T-cell (primary cell): ENCODE measurements at regions not wholly inside any gene's neighbourhood (a gene's known extent, or its start where the extent isn't known, plus 50 kb on each side); places are given as distances from the start of the nearest gene placed in this dataset.

Experiments used
- ATAC-seq, 4 experiments: fragments of 200-7000 bp in 3 of 4; fragments of 150-1000 bp in 1 of 4; cut with Tn5 transposase; replicated peaks in 1 of 4; 1 replicate in 3 of 4; 2 replicates in 1 of 4; pipeline ENCODE4 v1.10.0; 2021; ENCODE audit warnings: moderate library complexity in 3 of 4, mild to moderate bottlenecking in 2 of 4, moderate number of reproducible peaks in 1 of 4
- CTCF ChIA-PET, 2 donors: fragments of 300-600 bp; sonication (Branson Sonifier 250); formaldehyde crosslinking; loops; one replicate each; lab custom pipeline; 2022; ENCODE audit warnings: antibody characterized with exemption in 2 of 2; lab: Charles Lee
- POLR2A ChIA-PET, 2 donors: fragments of 300-600 bp; sonication (Branson Sonifier 250); formaldehyde crosslinking; loops; one replicate each; lab custom pipeline; 2022; ENCODE audit warnings: antibody characterized with exemption in 2 of 2; lab: Charles Lee
- DNase-seq, 35 experiments: peaks; one replicate each; pipeline versions ENCODE4 v3.0.0 to v3.0.0-alpha.2; 2013 to 2023
- H3K27ac ChIP-seq: one replicate; pipeline ENCODE4 v1.5.1; 2013; ENCODE audit warnings: low read length
- H3K27me3 ChIP-seq, 2 experiments: replicated peaks in 1 of 2; 1 replicate in 1 of 2; 2 replicates in 1 of 2; pipeline versions ENCODE4 v1.6.1 to v1.7.0; 2013; ENCODE audit warnings: low read length in 1 of 2, mixed read lengths in 1 of 2; ENCODE audit not compliant: control insufficient read depth in 2 of 2, insufficient read depth in 2 of 2; ENCODE audit errors: extremely low read depth in 1 of 2
- H3K36me3 ChIP-seq, 2 donors: 1 replicate in 1 of 2; 2 replicates in 1 of 2; pipeline versions ENCODE4 v1.6.1 to v1.7.0; 2013; ENCODE audit warnings: low read length in 1 of 2; ENCODE audit not compliant: control insufficient read depth in 2 of 2, insufficient read depth in 1 of 2; ENCODE audit errors: extremely low read depth in 1 of 2
- H3K4me1 ChIP-seq, 2 experiments: 1 replicate in 1 of 2; 2 replicates in 1 of 2; pipeline versions ENCODE4 v1.6.1 to v1.7.0; 2013; ENCODE audit warnings: low read length in 2 of 2, mixed read lengths in 1 of 2; ENCODE audit not compliant: insufficient read depth in 2 of 2, control insufficient read depth in 1 of 2; ENCODE audit errors: extremely low read depth in 1 of 2
- H3K4me3 ChIP-seq, 2 donors: 1 replicate in 1 of 2; 2 replicates in 1 of 2; pipeline versions ENCODE4 v1.5.1 to v1.7.0; 2013; ENCODE audit warnings: mild to moderate bottlenecking in 2 of 2, low read length in 1 of 2, moderate library complexity in 1 of 2; ENCODE audit not compliant: control insufficient read depth in 1 of 2; ENCODE audit errors: extremely low read depth in 1 of 2
- H3K9me3 ChIP-seq: 2 replicates; pipeline ENCODE4 v1.7.0; 2013
- H3K27ac Mint-ChIP-seq, 2 donors: one replicate each; pipeline ENCODE4 v1.8.0; 2020 to 2021; ENCODE audit warnings: mild to moderate bottlenecking in 2 of 2, mixed read lengths in 2 of 2
- H3K27me3 Mint-ChIP-seq, 2 donors: one replicate each; pipeline ENCODE4 v1.8.0; 2021 to 2022; ENCODE audit warnings: mixed read lengths in 2 of 2
- H3K36me3 Mint-ChIP-seq: one replicate; pipeline ENCODE4 v1.8.0; 2021; ENCODE audit warnings: mixed read lengths
- H3K4me1 Mint-ChIP-seq, 3 donors: one replicate each; pipeline ENCODE4 v1.8.0; 2020 to 2022; ENCODE audit warnings: mixed read lengths in 3 of 3, mild to moderate bottlenecking in 1 of 3
- H3K4me3 Mint-ChIP-seq, 3 donors: one replicate each; pipeline ENCODE4 v1.8.0; 2020 to 2022; ENCODE audit warnings: mild to moderate bottlenecking in 3 of 3, mixed read lengths in 3 of 3, moderate library complexity in 3 of 3
- H3K9me3 Mint-ChIP-seq, 3 donors: one replicate each; pipeline ENCODE4 v1.8.0; 2020 to 2022; ENCODE audit warnings: mixed read lengths in 3 of 3
- WGBS: methylation state at CpG from one replicate; pipeline ENCODE4 v1.1.5; 2013; ENCODE audit warnings: missing lambda C conversion rate; ENCODE audit not compliant: insufficient coverage; 5-methylcytosine and 5-hydroxymethylcytosine counted together

DNA sequence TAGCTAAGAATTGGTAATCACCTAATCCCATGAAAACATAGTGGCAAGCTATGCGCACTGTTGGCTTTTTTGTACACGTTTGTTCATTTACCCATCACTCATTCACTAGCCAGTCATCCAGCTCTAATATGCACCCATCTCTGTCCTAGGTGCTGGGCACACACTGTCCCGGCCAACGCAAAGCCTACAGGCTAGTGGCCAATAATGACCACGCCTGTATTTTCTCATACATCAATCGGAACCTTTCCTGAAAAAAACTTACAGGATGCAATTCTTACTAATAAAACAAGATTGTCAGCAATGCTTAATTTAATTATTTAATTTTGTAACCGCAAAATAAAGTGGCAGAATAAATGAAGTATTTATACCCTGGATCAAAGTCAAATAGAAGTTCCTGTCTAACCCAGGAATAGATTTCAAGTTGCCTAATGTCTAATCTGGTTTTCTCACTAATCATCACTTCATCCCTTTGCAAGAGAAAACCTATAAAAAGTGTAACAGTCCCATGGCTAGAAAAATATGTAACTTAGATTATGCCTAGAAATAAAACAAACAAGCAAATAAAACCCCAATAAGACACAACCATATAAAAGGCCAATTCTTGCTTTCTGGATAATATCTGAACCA lies 143.3 kb upstream of the BLID start:
- DNase-seq (no peak), ATAC-seq (no peak)
- H3K4me3 ChIP-seq, result no peak overlapping the region
- H3K9me3 ChIP-seq, result no peaks in the 10 kb centered on the region
- Mint-ChIP-seq H3K4me1 (no peaks in the 10 kb centered on the region), H3K4me3 (no peak overlapping the region), H3K27ac (no peak overlapping the region), H3K9me3 (peaks cover 0 to 3% (median 3%) of the 10 kb centered on the region in 3 donors), H3K36me3 (no peaks in the 10 kb centered on the region), H3K27me3 (peaks cover 0 to 15% of the 10 kb centered on the region in 2 donors)
- ChIA-PET CTCF (no interaction called here), POLR2A (no interaction called here)
- 69% methylated on average over 2 of the region's 7 CpGs for WGBS
- H3K36me3 ChIP-seq, result no peaks in the 10 kb centered on the region
- no peaks in the 10 kb centered on the region for H3K4me1 ChIP-seq
- H3K27ac ChIP-seq, result no peak overlapping the region
- peaks cover 0 to 2% of the 10 kb centered on the region in 2 experiments for H3K27me3 ChIP-seq

DNA sequence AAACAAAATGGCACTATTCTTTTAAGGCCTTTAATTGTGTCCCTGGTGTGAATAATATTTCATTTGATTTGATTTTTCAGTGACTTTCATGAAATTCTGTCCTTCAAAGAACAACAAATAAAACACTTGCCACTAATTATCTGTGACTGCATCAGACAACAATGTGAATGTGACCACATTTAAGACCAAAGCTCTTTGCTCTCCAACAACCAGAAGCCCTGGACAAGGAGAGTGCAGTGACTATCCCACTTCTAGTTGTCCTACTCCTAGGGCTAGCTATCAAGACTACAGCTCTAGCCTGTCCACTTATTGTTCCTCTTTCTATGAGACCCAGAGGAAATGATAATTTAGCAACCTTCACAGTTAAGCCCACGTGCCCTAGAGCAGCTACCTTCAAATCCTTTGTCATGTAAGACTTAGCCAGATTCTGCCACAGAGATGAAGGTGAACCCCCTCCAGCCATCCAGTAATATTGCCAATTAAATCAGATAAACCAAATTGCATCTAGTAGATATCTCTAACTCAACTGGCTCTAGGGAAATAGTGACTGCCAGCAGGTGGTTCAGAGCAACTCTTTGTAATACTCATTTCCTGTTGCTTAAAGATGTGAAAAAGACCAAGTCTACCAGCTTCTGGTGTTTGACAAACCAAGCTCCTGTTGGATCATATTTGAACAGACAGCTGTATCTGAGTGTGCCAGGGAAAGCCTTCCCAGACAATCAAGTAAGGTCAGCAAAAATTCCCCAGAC lies 142.6 kb upstream of the BLID start:
- Mint-ChIP-seq H3K27me3 (peaks cover 2 to 15% of the 10 kb centered on the region in 2 donors), H3K9me3 (peaks cover 0 to 3% (median 2%) of the 10 kb centered on the region in 3 donors), H3K4me3 (no peak overlapping the region), H3K36me3 (no peaks in the 10 kb centered on the region), H3K27ac (no peak overlapping the region), H3K4me1 (no peaks in the 10 kb centered on the region)
- no CpG with 5 or more reads among the region's 1 CpG for WGBS
- no peaks in the 10 kb centered on the region for H3K36me3 ChIP-seq
- DNase-seq (no peak), ATAC-seq (no peak)
- no peaks in the 10 kb centered on the region for H3K9me3 ChIP-seq
- ChIA-PET POLR2A (no interaction called here), CTCF (no interaction called here)
- no peak overlapping the region for H3K27ac ChIP-seq
- no peak overlapping the region for H3K4me3 ChIP-seq
- no peaks in the 10 kb centered on the region for H3K4me1 ChIP-seq
- H3K27me3 ChIP-seq, result no peaks in the 10 kb centered on the region

DNA sequence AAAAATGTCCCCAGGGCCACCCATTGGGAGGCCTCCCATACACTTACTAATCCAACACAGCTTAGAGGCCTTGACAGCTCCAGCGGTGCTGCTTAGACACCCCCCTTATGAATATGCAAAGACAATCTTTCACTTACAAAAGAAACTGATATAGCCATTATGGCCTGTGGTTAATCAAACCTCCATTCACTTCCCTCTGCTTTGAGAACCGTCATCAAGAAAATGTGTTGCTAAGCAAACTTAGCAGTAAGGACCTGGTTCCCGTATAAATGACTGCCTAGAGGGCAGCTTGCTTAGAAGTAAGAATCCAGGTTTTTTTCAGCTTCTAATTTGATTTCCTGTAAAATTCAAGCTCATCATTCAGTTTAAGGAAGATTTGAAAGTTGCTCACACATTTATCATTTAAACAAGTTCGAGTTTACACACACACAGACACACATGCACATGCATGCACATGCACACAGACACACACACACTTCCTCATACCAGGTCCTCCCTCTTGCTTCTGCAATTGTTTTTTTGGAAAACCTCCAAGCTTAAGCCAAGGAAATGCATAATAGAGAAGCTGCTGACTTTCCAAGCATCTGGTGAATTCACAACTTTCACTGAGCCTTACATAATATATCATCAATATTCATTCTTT lies 137.7 kb upstream of the BLID start:
- ATAC-seq, result no peak
- Mint-ChIP-seq H3K4me3 (no peak overlapping the region), H3K27ac (no peak overlapping the region), H3K36me3 (no peaks in the 10 kb centered on the region), H3K27me3 (peaks cover 2 to 7% of the 10 kb centered on the region in 2 donors), H3K4me1 (no peaks in the 10 kb centered on the region), H3K9me3 (peaks cover 0 to 3% (median 2%) of the 10 kb centered on the region in 3 donors)
- H3K36me3 ChIP-seq, result no peaks in the 10 kb centered on the region
- H3K27me3 ChIP-seq, result no peaks in the 10 kb centered on the region
- 62% methylated on average over 1 of the region's 4 CpGs for WGBS
- no peaks in the 10 kb centered on the region for H3K4me1 ChIP-seq
- POLR2A ChIA-PET, result no interaction called here
- no peak overlapping the region for H3K4me3 ChIP-seq
- H3K9me3 ChIP-seq, result no peaks in the 10 kb centered on the region
- DNase-seq, result no peak
- CTCF ChIA-PET, result no interaction called here
- no peak overlapping the region for H3K27ac ChIP-seq

DNA sequence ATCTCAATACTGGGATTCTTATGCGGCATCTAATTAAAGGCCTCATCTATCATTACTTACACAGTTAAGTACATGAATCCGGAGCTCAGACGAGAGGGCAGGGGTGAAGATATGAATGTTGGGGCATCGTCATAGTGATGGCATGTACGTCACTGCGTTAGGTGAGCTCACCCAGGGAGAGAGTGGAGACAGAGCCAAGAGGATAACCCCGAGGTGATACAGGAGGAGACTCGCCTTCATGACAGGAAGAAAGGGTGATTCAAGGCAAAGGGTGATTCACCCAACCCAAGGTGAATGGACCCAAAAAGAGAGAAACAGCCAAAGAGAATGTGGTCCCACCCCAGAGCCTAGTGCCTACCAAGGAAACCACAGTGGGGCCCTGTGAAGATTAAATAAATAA lies 132.9 kb upstream of the BLID start:
- Histone ChIP-seq H3K4me1 (no peaks in the 10 kb centered on the region), H3K36me3 (no peaks in the 10 kb centered on the region), H3K9me3 (no peaks in the 10 kb centered on the region), H3K27ac (no peak overlapping the region), H3K4me3 (no peak overlapping the region), H3K27me3 (no peaks in the 10 kb centered on the region)
- Mint-ChIP-seq H3K9me3 (peaks cover 0 to 6% (median 0%) of the 10 kb centered on the region in 3 donors), H3K36me3 (no peaks in the 10 kb centered on the region), H3K27ac (no peak overlapping the region), H3K4me3 (no peak overlapping the region), H3K4me1 (no peaks in the 10 kb centered on the region), H3K27me3 (peaks cover 0 to 10% of the 10 kb centered on the region in 2 donors)
- DNase-seq, result no peak
- ATAC-seq, result no peak
- ChIA-PET CTCF (no interaction called here), POLR2A (no interaction called here)
- WGBS, result 83% methylated on average over 5 of the region's 8 CpGs

DNA sequence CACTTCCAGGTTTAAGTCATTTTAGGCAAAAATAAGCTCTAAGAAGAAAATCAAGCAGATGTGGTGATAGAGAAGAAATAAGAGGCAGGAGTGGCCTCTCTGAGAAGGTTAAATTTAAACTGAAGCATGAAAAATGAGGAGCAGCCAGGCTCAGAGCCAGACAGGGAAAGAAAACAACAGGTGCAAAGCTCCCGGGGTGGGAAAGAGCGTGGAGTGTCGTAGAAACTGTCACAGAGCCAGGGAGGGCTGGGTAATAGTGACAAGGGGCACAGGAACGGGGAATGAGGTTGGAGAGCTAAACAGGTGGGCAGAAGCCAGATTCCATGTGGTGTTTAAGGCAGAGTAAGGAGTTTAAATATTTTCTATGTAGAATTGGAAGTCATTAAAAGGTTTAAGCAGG lies 132.1 kb upstream of the BLID start:
- ChIA-PET POLR2A (no interaction called here), CTCF (no interaction called here)
- Mint-ChIP-seq H3K27ac (no peak overlapping the region), H3K4me1 (no peaks in the 10 kb centered on the region), H3K4me3 (no peak overlapping the region), H3K36me3 (no peaks in the 10 kb centered on the region), H3K9me3 (peaks cover 0 to 6% (median 0%) of the 10 kb centered on the region in 3 donors), H3K27me3 (peaks cover 0 to 10% of the 10 kb centered on the region in 2 donors)
- Histone ChIP-seq H3K4me1 (no peaks in the 10 kb centered on the region), H3K36me3 (no peaks in the 10 kb centered on the region), H3K9me3 (no peaks in the 10 kb centered on the region), H3K27ac (no peak overlapping the region), H3K27me3 (no peaks in the 10 kb centered on the region), H3K4me3 (no peak overlapping the region)
- 57% methylated on average over 4 of the region's 4 CpGs for WGBS
- ATAC-seq (no peak), DNase-seq (no peak)

DNA sequence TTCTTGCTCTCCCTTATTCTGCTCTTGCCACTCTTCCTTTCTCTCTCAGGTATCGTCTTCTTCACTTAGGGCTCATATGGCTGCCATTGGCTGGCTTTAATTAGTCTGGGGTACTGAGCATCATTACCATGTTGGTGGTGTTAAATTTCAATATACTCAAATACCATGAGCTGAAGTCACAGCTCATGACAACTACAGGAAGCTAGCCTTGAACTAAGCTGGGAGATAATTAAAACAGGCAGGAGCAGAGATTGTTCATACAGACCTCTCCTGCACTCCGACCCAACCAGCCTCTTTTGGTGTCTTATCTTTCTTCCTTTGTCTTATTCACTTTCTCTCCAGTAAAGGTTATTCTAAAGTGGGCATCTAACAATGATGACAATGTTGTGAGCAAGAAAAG lies 130.9 kb upstream of the BLID start:
- POLR2A ChIA-PET, result no interaction called here
- CTCF ChIA-PET, result no interaction called here
- Mint-ChIP-seq H3K4me3 (no peak overlapping the region), H3K9me3 (peaks cover 0 to 3% (median 0%) of the 10 kb centered on the region in 3 donors), H3K36me3 (no peaks in the 10 kb centered on the region), H3K27me3 (peaks cover 0 to 10% of the 10 kb centered on the region in 2 donors), H3K27ac (no peak overlapping the region), H3K4me1 (no peaks in the 10 kb centered on the region)
- H3K36me3 ChIP-seq, result no peaks in the 10 kb centered on the region
- DNase-seq, result no peak
- H3K27ac ChIP-seq, result no peak overlapping the region
- no peak overlapping the region for H3K4me3 ChIP-seq
- no peaks in the 10 kb centered on the region for H3K4me1 ChIP-seq
- no CpG with 5 or more reads among the region's 2 CpGs for WGBS
- H3K27me3 ChIP-seq, result no peaks in the 10 kb centered on the region
- ATAC-seq, result no peak
- H3K9me3 ChIP-seq, result no peaks in the 10 kb centered on the region
